Mucosa of descending colon (tissue), 3 donors: ENCODE measurements at regions not wholly inside any gene's neighbourhood (a gene's known extent, or its start where the extent isn't known, plus 50 kb on each side); places are given as distances from the start of the nearest gene placed in this dataset.
"Not testable (repeated sequence)": the region's sequence is repeated elsewhere in the genome, so short reads cannot be mapped to it uniquely, and the experiment has no call there.

Experiments
- ATAC-seq: fragments of 200-7000 bp; cut with Tn5 transposase; one replicate; pipeline ENCODE4 v1.9.1; 2020; ENCODE audit warnings: mild to moderate bottlenecking, moderate library complexity
- DNase-seq, 3 donors: peaks; one replicate each; pipeline ENCODE4 v3.0.0-alpha.2; 2020
- H3K36me3 ChIP-seq: fragments of 200-600 bp; one replicate; pipeline ENCODE4 v1.8.0; 2021; ENCODE audit warnings: low read depth, mild to moderate bottlenecking
- H3K4me1 ChIP-seq: fragments of 200-600 bp; one replicate; pipeline ENCODE4 v1.8.0; 2021; ENCODE audit warnings: low read depth, mild to moderate bottlenecking
- H3K4me3 ChIP-seq: fragments of 200-600 bp; one replicate; pipeline ENCODE4 v1.8.0; 2021; ENCODE audit warnings: mild to moderate bottlenecking
- H3K9me3 ChIP-seq: fragments of 200-600 bp; one replicate; pipeline ENCODE4 v1.8.0; 2021; ENCODE audit warnings: mild to moderate bottlenecking
- intact Hi-C, 2 donors: fragments of 100-400 bp; cut with DNase I in 1 of 2; cut with micrococcal nuclease in 1 of 2; formaldehyde crosslinking; loops; one replicate each; pipeline versions ENCODE4 v1.11.0 to v1.11.1; 2022; cut with DNase I, micrococcal nuclease
- TF ChIP-seq, protein P1 (sequence below): fragments of 200-600 bp; IDR thresholded peaks from one replicate; pipeline ENCODE4 v1.8.0; 2022; ENCODE audit warnings: antibody characterized with exemption, mild to moderate bottlenecking
- donor health status: DM: no; HTN: no; CAD: no; lungs with moderate emphysema.
- donor health status: DM: no; HTN: no; CAD: no.
- donor health status: DM: no; HTN: yes; CAD: no.

DNA sequence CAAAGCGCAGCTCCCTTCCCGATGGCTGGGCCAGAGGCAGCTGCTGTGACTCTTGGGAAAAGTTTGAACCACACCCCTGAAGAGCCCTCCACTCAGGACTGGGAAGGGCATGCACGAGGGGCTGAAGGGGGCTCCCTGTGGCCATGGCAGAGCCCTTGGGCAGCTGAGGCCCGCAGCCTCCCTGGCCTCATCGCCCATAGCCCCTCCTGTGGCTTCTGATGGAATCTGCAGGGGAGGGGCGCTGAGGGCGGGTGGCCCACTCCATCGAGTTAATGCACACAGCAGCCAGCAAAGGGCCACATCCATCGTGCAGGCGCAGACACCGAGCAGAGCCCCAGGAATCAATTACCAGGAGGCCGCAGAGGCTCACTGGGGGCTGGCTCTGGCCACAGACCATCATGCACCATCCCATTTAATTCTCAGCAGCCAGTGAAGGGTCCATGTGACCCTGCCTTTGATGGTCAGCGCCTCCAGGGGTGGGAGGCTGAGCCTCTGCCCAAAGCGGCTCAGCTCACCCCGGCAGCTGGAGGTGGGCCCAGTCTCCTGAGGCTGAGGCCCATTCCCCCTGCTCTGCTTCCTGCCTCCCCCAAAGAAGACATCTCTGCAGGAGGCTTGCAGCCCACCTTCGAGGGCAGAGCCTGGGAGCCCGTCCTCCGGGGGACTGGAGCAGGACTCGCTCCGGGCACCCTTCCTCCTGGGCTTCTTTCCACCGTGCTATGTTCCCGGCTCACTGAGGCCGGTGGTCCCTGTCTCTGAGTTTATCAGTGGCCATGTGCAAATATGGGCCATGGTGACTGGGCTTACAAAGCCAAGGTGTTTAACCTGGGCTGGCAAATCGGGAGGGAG lies 1410.2 kb downstream of the BRD1 start:
- Histone ChIP-seq H3K9me3 (no peaks in the 10 kb centered on the region), H3K4me3 (no peak overlapping the region), H3K4me1 (no peaks in the 10 kb centered on the region), H3K36me3 (no peaks in the 10 kb centered on the region)
- no peak for DNase-seq
- TF ChIP-seq, protein P1, sequence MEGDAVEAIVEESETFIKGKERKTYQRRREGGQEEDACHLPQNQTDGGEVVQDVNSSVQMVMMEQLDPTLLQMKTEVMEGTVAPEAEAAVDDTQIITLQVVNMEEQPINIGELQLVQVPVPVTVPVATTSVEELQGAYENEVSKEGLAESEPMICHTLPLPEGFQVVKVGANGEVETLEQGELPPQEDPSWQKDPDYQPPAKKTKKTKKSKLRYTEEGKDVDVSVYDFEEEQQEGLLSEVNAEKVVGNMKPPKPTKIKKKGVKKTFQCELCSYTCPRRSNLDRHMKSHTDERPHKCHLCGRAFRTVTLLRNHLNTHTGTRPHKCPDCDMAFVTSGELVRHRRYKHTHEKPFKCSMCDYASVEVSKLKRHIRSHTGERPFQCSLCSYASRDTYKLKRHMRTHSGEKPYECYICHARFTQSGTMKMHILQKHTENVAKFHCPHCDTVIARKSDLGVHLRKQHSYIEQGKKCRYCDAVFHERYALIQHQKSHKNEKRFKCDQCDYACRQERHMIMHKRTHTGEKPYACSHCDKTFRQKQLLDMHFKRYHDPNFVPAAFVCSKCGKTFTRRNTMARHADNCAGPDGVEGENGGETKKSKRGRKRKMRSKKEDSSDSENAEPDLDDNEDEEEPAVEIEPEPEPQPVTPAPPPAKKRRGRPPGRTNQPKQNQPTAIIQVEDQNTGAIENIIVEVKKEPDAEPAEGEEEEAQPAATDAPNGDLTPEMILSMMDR: no peak
- intact Hi-C loops: no loop called here
- ATAC-seq: no peak

DNA sequence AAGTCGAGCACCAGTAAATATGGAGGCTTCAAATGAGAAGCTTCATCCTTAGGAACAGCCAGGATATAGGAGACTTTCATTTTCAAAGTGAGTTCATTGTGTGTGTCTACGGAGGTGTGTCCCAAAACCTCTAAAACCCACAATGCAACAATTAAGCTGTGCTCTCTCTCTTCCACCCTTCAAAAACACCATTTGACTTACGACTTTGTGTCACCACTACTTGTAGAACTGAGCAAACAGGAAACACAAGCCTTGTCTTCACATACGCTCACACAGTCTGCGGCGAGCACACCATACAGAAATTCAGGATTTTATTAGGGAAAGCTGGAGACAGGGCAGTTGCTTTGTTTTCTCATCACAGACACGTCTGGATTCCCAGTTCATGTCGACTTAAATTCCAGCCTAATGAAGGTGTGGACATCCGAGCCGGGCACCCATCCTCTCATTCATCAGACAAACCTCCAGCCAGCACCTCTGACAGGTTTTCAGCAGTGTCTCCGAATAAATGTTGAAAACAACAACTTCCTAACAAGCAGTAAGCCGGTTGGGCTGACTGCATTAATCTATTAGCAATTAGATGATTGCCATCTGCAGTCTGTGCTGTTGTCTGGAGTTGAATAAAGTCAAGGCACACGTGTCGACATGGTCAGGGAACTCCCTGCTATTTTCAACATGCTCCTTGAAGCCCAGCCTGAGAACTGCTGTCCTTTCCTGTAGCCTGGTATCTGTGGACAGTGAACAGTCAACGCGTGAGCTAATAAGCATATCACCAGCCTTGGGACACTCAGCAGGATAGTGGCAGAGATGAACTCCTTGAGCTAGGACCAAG lies 1411.1 kb downstream of the BRD1 start:
- ATAC-seq (no peak), DNase-seq (no peak)
- no peak overlapping the region for H3K4me3 ChIP-seq
- intact Hi-C loops: no loop called here
- no peaks in the 10 kb centered on the region for H3K4me1 ChIP-seq
- H3K9me3 ChIP-seq: no peaks in the 10 kb centered on the region
- TF ChIP-seq, protein P1: no peak
- H3K36me3 ChIP-seq: no peaks in the 10 kb centered on the region

DNA sequence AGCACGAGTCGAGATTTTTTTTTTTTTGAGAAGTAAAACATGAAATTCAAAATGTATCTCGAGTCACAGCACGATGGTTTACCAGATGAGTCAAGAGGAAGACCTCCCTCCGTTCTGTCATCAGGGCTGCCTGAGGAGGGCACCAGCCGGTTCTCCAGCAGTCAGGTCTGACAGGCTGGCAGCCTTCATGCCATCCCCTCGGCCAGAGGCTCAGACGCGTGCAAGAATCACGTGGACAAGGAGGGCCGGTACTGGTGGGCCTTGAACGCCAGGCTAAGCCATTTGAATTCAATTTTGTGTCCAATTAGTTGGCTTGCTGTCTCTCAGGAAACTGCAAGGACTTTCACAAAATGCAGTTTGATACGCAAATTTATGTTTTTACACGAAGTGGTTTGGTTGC lies 1412.2 kb downstream of the BRD1 start:
- TF ChIP-seq, protein P1: no peak
- Histone ChIP-seq H3K4me3 (no peak overlapping the region), H3K9me3 (no peaks in the 10 kb centered on the region), H3K36me3 (no peaks in the 10 kb centered on the region), H3K4me1 (no peaks in the 10 kb centered on the region)
- intact Hi-C loops: no loop called here
- DNase-seq: no peak
- no peak for ATAC-seq

DNA sequence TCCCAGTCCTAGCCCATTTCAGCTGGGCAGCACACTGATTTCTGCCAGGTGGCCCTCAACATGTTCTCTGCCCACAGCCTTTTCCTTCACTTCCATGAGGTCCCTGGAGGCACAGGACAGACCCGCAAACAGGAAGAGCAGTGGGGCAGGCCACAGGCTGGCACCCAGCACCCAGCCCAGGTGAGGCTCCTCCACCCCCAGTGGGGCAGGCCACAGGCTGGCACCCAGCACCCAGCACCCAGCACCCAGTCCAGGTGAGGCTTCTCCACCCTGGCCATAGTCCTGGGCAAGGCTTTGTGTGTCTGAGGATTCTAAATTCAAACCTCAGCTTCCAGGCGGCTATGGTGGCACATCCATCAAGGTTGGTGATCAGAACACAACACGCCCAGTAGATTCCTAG lies 1413.0 kb downstream of the BRD1 start:
- intact Hi-C loops: no loop called here
- no peak for ATAC-seq
- no peaks in the 10 kb centered on the region for H3K9me3 ChIP-seq
- DNase-seq: no peak
- no peaks in the 10 kb centered on the region for H3K4me1 ChIP-seq
- H3K4me3 ChIP-seq: no peak overlapping the region
- TF ChIP-seq, protein P1: no peak
- H3K36me3 ChIP-seq: no peaks in the 10 kb centered on the region

GRCh38 chr22:48412931-48413330 lies 1414.7 kb downstream of the BRD1 start:
- DNase-seq, ATAC-seq, intact Hi-C loops, H3K36me3 ChIP-seq, H3K4me3 ChIP-seq, H3K9me3 ChIP-seq, H3K4me1 ChIP-seq: not testable (repeated sequence)

- ATAC-seq (no peak), DNase-seq (no peak)
- TF ChIP-seq, protein P1: no peak
- Histone ChIP-seq H3K4me1 (no peaks in the 10 kb centered on the region), H3K36me3 (no peaks in the 10 kb centered on the region), H3K9me3 (no peaks in the 10 kb centered on the region), H3K4me3 (no peak overlapping the region)
- intact Hi-C loops: no loop called here
Measured at GRCh38 chr22:48410536-48410935, 1417.1 kb downstream of the BRD1 start.
